D721Med (cell line): ENCODE measurements at regions not wholly inside any gene's neighbourhood (a gene's known extent, or its start where the extent isn't known, plus 50 kb on each side); places are given as distances from the start of the nearest gene placed in this dataset.
A peak's percentile ranks its signal among the peaks of the same experiment; 100 is the strongest.
"Not testable (repeated sequence)": the region's sequence is repeated elsewhere in the genome, so short reads cannot be mapped to it uniquely, and the experiment has no call there.

ENCODE experiments used
- DNase-seq: peaks from one replicate; pipeline ENCODE4 v3.0.0; 2011; ENCODE audit warnings: low spot score; ENCODE audit not compliant: insufficient read length
- FAIRE-seq: peaks from 2 replicates; lab custom pipeline; 2011; peaks lifted over from hg19 to GRCh38; lab: Jason Lieb, UNC
- CTCF ChIP-seq: IDR thresholded peaks from 2 replicates; pipeline ENCODE4 v1.5.1; 2012; ENCODE audit warnings: mild to moderate bottlenecking, control low read depth; ENCODE audit not compliant: insufficient read depth; ENCODE audit errors: missing control alignments

DNA sequence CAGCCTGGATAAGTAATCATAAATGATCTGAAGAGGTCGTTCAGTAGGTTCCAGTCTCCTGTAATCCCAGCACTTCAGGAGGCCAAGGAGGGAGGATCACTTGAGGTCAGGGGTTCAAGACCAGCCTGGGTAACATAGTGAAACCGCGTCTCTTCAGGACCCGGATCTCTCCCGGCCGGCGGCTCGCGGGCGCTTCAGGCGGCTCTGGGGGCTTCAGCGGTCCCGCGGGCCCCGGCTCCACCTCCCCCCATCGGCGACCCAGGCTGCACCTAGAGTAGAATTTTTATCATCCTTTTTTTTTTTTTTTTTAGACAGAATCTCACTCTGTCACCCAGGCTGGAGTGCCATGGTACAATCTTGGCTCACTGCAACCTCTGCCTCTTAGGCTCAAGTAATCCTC, 95.9 kb downstream of the ABCC12 start:
- DNase-seq, result no peak
- no peak for TF ChIP-seq CTCF
- FAIRE-seq, result no peak

- DNase-seq, FAIRE-seq: not testable (repeated sequence)
Observed at GRCh38 chr16:48059190-48059589, 96.6 kb downstream of the ABCC12 start.

DNA sequence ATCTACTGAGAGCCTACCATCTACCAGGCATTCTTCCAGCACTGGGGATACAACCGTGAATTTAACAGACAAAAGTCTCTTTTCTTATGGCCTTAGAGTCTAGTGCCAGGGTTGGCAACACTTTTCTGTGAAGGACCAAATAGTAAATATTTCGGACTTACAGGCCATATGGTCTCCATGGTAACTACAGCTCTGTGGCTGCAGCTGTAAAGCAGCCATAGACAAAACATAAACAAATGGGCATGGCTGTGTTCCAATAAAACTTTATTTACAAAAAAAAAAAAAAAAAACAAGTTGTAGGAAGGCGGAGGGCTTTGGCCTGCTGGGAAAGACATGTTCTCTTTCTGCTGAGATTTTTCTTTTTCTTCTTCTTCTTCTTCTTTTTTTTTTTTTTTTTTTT, 98.7 kb downstream of the ABCC12 start:
- no peak for TF ChIP-seq CTCF
- DNase-seq (no peak), FAIRE-seq (no peak)

DNA sequence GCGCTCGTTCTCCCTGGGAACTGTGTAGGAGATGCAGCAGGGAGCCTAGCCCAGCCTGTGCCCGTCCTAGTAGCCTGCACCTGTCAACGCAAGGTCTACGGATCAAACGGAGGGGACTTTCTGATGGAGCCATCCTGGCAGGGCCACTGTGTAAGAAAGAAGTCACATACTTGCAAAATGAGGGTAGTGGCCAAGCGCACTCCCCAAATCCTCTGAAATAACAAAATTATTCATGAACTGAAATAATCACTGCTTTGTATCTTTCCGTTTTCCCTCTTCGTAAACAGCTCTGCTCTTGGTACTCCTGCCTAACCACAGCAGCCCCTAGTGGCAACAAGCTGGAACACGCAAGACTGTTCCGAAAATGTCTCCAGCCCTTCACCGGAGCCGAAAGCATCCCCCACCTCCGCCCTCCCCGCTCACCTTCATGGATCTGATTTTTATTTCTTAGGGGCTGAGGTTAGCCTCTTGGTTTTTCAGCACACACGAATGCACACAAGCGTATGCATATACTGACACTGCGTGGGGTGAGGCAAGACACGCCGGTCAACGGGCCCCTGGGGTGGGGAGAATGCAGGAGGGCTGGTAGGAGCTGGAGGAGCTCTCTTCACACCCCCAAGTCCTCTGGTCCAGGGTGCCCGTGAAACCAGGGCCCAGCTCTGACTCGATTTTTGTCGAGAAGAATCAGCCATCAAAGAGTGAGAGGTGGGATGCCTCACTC, 100.8 kb downstream of the ABCC12 start:
- no peak for FAIRE-seq
- DNase-seq, result no peak
- TF ChIP-seq CTCF, result peak; percentile 97

- no peak for FAIRE-seq
- DNase-seq, result no peak
- TF ChIP-seq CTCF, result no peak
Observed at GRCh38 chr16:48053418-48053745, 102.4 kb downstream of the ABCC12 start.

DNA sequence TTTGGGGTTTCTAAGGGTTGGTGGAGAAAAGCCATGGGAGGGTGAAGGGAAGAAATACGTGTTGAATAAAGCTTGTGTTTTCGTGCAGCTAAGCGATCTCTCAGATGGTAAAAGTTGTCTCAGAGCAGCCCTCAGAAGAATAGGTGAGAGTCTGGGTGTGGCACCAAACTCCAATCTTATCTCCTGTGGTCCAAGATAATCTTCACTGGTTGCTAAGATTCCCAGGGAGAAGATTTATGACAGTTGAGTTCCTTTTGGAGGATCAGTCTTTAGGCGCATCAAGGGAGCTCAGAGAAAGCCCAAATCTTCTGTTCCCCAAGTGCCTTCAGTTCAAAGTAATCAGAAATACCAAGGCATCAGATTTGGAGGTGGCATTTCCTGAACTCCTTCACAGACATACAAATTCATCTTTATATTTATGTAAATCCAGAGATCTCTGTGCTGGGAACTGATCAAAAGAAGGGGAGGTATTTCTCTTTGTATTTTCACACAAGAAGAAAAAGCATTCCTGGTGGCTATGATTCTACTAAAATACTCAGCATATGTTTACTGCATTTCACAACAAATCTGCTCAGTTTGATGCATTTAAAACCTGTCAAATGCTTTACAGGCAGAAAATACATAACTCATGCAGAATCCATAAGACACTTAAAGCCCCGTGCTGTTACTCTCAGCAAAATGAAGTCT, 102.9 kb downstream of the ABCC12 start:
- no peak for TF ChIP-seq CTCF
- FAIRE-seq (no peak), DNase-seq (no peak)

DNA sequence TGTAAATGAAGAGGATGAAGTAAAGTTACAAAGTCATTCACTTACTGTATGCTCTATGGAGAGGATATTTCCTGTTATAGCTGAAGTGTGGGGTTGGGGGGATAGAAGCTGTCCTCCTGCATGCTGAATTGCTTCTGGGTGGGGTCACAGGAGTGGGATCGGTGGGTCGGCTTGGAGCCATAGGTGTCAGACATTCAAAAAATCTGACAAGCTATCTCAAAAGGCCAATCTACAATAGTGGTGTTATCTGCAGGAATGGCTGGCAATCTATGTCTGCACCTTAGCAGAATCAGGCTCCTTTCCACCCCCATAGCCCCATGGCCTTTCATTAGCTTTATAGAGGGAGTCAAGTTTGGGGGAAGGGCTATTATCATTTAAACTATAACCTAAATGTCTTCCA, 104.9 kb downstream of the ABCC12 start:
- no peak for DNase-seq
- TF ChIP-seq CTCF, result no peak
- no peak for FAIRE-seq

DNA sequence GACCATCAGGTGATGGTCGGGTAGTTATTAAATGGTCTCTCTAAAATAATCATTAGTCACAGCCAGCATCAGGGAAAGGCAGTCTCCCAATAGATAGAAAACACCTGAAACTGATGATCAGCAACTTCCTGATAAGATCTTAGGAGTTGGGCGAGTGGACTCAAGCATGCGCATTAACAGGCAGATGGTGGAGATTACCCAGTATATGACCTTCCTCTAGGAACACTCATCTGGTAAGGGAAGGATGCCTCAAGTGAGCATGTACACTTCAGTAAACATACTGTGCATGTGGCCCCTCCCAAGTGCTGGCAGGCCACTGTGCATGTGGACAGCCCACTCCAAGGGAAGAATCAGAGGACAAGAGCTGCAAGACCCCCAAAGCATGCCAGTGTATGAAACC, 105.9 kb downstream of the ABCC12 start:
- no peak for FAIRE-seq
- TF ChIP-seq CTCF, result no peak
- DNase-seq, result no peak
